Mucosa of gallbladder (tissue), 1 donor: ENCODE measurements at regions not wholly inside any gene's neighbourhood (a gene's known extent, or its start where the extent isn't known, plus 50 kb on each side); places are given as distances from the start of the nearest gene placed in this dataset.
A peak's percentile ranks its signal among the peaks of the same experiment; 100 is the strongest.

Experiments
- DNase-seq: peaks from one replicate; pipeline ENCODE4 v3.0.0-alpha.2; 2020; ENCODE audit warnings: low spot score
- donor health status: DM: no; HTN: no; CAD: no.

DNA sequence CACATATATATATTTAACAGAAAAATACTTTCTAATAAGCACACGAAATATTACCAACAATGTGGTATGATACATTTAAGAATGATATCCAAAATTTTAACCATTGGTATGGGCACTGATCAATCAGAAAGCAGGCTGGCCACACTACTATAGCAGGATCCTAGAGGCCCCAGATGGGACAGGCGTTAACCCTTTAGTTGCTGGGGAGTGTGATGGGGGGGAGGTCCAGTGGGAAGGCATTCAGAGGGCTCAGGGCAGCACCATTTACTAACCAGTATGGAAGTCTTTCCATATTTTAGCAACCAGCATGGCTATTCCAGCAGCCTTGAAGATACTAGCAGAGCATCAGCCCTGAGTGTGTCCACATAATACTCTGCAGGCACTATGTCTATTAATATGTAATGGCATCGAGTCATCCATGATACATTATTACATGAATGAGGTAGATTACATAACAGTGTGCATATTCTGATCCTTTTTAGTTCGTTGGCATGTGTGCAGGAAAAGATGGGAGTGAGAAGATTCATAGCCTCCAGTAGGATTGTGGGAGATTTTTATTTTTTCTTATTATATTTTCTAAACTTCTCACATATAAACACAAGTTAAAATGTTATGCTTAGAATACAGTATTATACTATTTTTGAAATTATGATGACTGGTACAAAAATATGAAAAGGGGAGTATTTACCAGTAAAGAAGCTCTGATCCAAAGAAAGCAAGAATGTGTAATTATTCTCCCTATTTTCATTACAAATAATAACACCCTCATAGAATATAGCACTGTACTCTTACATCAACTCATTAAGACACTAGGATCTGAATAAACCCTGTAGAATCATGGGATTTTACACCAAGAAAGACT, 78.9 kb downstream of the FAM217A start:
- DNase-seq = no peak

DNA sequence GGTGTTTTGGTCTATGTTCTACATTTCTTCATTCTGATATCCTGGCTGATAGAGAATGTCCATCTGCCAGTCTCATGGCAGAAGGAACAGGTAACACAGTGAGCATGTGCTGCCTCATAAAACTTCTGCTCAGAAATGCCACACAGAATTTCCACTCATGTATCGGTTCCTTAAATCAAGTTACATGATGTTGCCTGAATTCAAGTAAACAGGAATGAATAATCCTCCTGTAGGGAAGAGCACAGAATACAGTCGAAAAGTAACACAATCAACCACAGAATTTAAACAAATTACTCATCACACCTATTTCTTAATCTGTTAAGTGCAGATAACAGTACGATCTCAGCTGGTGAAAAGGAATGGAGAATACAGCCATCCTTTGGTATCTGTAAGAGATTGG, 74.7 kb downstream of the FAM217A start:
- DNase-seq = no peak

DNA sequence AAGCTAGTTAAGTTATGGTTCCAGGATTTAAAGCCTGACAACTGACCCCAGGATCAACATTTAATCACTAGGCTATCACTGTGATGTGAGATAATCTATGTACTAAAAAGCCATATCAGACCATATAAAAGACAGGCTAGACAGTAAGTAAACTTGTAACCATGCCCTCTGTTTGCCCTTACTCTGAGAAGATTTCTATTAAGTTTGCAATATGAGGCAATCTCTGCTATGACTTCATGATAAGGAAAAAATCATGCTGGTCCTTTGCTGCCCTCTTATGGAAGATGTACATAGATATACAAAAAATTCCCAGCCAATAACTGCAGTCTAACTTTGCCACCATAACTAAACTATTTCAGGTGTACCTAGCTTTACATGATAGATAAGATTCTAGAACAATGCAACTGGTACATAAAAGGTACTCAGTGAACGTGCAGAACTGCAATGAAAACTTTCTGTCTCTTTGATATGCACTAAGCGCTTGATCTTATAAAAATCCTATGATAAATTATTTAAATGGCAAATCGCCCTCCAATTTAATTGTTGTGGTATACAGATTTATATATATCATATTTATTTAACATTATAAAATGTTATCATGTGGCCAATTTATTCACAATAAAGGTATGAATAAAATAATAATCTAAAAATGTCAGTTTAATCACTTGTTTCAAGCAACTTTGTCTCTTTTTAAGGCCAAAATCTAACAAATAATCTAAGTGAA, 70.5 kb downstream of the FAM217A start:
- DNase-seq = no peak

DNA sequence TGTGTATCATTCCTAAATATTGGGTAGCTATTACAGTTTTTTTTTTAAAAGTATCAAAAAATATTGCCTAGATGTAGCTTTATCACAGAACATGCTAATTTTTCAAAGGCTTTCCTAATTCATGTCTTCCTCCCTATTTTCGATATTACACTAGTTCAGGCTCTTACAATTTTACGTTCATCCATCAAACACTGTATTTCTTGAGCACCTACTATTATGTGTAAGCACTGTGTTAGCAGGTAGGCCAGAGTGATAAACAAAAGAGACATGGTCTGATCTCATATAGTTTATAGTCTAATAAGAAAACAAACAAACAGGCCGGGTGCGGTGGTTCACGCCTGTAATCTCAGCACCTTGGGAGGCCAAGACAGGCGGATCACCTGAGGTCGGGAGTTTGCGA, 69.5 kb downstream of the FAM217A start:
- DNase-seq = no peak

DNA sequence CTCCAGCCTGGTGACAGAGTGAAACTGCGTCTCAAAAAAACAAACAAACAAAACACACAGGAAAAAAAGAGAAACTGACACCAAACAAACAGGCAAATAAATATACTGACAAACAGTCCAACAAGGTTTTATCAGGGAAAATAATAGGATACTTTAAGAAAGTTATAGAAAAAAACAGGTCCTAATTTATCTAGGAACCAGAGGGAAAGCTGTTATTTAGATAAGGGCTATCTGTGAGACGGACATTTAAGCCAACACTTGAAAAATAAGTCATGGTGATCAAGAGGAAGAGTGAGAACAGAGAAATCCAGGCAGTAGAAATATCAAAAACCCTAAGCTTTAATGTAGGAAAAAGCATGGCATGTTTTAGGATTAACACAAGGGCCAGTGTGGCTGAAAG, 68.9 kb downstream of the FAM217A start:
- no peak for DNase-seq

DNA sequence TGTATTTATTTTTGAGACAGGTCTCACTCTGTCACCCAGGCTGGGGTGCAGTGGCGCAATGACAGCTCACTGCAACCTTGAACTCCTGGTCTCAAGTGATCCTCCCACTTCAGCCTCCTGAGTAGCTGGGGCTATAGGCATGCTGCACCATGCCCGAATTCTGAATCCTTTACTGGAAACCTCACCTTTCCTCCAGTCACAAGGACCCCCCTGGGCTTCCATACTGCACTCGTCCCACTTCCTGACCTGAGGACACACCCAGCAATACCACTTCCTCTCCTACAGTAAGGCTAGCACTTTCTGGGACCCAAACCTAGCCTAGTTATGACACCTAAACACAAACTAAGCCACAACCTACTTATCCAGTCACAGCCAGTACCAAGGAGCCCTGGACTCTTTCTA, 68.2 kb downstream of the FAM217A start:
- no peak for DNase-seq

DNA sequence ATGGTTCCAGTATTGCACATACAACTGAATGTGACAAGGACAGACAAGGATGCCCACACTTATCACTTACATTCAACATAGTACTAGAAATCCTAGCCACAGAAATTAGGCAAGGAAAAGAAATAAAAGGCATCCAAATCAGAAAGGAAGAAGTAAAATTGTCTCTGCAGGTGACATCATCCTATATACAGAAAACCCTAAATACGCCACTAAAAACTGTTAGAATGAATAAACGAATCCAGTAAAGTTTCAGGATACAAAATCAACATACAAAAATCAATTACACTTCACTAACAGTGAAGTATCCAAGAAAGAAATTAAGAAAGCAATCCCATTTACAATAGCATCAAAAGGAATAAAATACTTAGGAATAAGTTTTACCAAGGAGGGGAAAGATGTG, 66.1 kb downstream of the FAM217A start:
- DNase-seq = no peak

DNA sequence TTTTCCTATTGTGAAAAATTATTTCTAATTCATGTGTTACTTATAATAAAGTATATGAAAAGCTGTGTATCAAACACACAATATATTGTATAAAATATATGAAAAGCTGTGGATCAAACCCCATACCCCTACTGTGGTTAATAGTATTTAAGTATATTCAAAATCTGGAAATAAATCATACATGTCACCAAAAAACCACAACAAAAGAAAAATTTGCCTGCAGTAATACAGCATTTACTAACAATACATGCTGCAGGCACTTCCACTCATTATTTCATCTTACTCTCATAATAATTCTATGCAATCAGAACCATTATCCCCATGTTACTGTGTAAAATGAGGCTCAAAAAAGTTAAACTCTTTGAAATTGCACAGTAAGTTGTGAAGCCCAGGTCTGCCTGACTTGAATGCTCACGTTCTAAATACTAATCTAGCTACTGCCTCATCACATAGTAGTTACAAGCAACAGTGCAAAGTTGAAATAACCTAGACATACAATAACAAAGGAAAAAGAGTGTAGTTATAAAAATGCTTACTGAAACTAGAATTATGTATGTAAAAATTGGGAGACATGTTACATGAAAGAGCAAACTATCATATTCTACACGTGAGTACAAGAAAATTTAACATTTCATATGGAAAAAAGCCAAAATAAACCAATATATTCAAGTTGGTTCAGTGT, 61.7 kb downstream of the FAM217A start:
- DNase-seq = no peak

DNA sequence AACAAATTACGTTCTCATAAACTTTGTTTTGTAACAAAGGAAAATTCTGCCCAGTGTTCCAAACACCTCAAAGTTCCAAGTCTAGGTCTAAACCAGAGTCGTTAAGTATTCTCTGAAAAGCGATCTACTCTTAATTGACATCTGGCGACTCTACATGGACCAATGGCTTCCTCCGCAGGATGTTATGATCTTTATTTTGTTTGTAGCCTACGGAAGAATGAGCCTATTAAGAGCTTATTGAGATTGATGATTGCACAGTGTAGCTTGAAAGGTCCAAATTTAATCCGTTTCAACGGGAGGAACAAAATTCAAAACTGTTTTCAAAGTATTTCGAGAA, 61.1 kb downstream of the FAM217A start:
- no peak for DNase-seq

DNA sequence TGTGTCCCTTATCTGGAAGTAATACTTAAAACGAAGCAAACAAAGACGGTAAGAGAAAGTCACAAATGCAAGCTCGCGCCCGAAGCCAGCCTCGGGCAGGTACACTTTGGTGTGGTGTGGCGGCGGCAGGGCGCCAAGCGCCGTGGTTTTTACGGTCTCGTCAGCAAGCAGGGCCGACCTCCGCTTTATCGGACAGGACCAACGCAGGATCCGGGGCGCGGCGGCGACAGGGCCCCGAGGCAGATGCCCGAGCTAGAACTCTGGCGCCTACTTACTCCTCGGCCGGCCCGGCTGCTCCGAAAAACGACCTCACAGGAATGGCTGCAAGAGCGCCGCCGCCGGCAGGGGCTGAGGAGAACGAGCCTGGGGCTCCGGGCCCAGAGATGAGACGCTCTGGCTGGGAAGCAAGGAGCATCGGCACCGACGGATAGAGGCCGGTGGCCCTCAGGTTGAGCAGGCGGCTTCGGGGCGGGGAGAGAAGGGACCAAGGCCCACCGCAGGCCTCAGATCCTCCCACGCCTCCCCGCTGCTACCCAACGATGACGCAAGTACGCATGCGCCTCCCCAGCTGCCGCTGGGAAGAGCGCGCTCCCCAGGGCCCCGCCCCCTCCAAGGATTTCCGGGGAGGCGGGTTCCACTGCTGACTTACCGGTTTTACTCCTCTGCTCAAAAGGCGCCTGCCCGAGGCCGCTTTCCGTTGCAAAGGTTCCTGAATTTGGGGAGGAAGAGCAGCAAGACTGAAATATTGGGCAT, 60.6 kb downstream of the FAM217A start:
- DNase-seq = peak; percentile 95
